NCI-H748 treated with DMSO at 0.1 percent for 48 hours (cell line): ENCODE measurements at regions not wholly inside any gene's neighbourhood (a gene's known extent, or its start where the extent isn't known, plus 50 kb on each side); places are given as distances from the start of the nearest gene placed in this dataset.
"Not testable (repeated sequence)": the region's sequence is repeated elsewhere in the genome, so short reads cannot be mapped to it uniquely, and the experiment has no call there.

Source experiments
- DNase-seq: peaks from one replicate; lab custom pipeline; 2025; lab: John Stamatoyannopoulos, UW

DNA sequence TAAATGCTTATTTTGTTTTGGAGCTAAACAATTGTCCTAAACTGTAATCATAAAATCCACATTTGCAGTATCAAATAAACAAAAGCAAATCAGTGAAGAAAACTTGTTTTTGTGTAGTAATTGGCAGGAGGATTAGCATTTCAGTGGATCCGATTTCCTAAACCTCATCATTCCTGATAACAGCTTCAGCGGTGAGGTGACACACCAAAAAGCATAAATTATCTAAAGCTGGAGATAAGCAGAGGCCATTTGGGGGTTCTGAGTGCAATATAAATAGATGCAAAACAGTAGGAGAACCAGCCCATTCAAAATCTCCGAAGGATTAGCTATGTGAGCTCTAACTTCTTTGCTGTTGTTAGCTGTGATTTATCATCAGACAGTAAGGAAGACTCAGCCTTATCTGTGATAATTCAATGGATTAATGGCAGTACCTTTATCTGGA is 235.8 kb downstream of the EPHA7 start:
- DNase-seq, result peak; percentile 53

DNA sequence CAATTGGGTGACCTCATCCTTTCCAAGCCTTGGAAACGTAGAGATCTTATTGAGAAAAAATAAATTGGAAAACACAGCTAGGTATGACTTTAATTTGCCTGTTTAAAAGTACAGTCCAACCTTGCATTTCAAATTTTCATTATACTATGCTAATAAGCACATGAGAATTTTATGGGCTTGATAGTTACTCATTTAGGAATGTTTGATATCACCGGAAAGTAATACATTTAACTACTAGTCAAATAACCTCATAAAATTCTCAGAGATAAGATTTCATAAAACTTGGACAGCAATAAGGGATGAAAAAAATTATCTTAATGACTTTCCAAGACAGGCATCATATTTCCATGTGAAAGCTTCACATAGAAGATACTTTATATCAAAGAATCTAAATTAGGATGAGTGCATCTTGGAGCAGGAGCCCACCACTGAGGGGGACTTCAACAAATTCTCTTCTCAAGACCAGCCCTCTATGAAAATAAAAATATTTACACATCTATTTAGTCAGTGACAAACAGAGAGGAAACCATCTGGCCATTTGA is 236.3 kb downstream of the EPHA7 start:
- DNase-seq, result peak; percentile 53

DNA sequence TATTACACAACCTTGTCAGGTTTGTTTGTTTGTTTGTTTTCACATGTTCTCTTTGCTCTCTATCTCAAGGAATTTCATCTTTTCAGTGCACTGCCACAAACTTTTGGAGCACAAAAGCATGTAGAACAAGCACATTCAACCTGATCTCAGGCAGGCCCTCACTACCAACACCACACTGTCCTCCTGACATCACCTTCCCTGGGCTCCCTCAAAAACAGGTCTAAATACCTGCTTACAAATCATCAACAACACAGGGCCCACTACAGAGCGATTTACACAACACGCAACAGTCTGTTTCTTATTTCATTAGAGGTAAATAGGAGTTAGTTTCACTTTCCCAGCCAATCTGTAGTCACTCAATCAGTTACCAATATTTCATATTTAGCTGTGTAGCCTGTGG is 241.4 kb downstream of the EPHA7 start:
- no peak for DNase-seq

DNA sequence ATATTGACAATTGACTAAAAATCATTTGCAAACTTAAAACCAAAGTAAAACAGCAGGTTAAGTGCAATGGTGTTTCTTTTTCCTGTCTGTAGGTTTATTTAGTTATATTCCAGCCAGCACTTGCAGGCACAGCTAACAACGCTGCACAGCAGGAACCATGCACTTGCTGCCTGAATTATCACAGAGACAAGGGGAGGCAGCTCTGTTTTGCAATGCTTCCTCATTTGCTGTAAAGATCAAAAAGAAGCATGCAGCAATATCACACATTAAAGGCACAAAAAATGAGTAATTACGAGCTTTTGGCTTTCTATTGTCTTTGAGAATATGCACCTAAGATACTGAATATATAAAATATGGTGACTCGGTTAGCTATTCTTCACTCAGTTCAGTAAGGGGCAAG is 241.9 kb downstream of the EPHA7 start:
- DNase-seq, result no peak

DNA sequence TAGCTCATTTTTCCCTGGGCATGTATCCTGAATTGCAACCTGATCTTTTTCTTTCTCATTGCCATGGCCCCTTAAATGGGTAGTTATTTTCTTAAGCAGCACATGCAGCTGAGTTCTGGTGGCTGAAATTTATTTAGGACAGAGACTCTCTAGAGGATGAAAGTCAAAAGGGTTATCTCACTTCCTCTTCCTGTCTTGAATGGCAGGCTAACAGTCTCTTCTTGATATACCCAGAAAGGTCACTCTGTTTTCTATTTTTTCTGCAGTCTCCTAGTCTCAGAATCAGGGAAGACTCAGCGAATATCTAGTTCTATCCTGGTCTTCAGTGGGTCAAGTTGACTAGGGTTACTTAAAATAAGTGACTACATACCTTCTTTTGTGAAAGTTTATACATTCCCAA is 243.3 kb downstream of the EPHA7 start:
- no peak for DNase-seq

DNA sequence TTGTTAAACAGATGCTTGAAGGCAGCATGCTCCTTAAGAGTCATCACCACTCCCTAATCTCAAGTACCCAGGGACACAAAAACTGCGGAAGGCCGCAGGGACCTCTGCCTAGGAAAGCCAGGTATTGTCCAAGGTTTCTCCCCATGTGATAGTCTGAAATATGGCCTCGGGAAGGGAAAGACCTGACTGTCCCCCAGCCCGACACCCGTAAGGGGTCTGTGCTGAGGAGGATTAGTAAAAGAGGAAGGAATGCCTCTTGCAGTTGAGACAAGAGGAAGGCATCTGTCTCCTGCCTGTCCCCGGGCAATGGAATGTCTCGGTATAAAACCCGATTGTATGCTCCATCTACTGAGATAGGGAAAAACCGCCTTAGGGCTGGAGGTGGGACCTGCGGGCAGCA is 245.8 kb downstream of the EPHA7 start:
- DNase-seq, result not testable (repeated sequence)

DNA sequence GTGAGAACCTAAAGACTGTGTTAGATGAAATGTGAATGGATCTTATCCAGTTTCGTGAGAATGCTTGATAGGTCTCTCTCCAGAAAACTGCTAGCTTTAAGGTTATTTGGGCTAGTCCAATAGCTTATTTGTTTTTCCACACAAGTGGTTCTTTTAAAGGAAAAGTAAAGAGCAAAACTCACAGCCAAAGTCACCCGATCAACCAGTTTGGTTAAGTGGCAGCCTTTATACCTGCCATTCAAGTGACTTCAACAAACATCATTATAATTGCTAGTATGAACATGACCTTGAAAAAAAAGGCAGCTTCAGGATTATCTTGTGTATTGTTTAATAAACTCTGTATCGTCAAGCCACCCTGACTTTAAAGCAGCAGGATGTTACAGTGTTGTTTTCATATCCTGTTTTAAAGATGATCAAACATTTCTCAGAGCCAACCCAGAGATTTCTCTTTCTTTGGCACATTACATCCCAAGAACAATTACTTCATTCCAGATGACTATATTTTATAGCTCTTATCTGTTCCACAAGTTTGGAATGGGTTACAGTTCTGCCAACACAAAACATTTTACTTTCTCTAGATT is 253.4 kb downstream of the EPHA7 start:
- DNase-seq, result peak; percentile 73

GRCh38 chr6:93164781-93165180 is 254.6 kb downstream of the EPHA7 start:
- no peak for DNase-seq

- no peak for DNase-seq
Observed at GRCh38 chr6:93163146-93163545, 256.2 kb downstream of the EPHA7 start.

DNA sequence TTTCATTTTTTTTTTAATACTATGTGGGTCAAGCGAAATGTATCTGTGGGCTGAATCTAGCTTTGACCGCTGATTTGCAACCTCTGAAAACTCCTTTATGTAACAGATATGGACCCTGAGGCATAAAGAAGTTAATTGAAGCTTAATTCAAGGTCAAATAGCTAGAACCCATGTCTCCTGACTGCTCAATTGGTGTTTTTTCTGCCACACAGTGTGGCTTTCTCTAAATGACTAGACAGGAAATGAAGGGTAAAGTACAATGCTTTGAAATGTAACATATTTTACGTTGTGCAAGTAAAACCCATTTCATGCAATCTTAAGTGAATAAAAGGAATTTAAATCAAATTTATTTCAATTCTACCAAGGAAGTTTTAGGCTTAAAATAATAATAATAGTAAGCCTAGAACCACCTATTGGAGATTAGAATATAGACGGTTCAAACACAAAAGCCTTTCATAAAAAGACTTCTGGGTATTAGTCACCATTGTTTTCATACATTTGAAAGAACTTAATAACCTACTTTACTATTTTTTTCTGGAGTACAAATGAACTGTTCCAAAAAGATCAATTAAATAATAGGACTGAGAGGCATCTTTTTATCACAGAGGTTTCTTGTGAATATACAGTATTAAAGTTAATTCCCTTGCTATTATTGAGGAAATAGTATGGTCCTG is 279.8 kb downstream of the EPHA7 start:
- DNase-seq, result no peak

GRCh38 chr6:93136111-93136510 is 283.2 kb downstream of the EPHA7 start:
- no peak for DNase-seq

DNA sequence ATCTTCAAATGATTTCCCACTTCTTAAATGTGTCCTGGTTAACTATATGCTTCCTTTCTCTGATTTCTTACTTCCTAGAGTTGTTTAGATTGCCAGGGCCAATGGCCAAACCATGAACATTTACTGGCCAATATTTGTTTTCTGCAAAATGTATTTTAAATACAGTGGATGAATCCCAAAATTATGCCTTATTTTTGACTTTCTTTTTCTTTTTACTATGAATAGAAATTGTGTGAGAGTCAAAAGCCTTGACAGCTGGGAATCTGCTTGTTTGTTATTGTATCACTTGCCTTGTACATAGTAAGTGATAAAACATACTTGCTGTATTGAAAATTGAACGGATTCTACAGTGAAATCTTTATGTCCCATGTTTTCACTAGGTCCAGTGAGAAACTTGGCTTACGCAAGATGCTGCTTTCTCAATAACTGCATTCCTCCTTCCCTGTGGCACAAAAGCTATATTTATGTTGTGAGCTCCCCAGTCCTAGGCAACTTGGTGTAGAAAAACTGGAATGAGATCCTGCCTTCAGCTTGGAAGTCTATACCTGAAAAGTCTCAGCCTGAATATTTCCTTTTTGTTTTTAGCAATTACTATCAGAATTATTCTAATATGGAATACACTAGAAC is 295.2 kb downstream of the EPHA7 start:
- DNase-seq, result no peak

DNA sequence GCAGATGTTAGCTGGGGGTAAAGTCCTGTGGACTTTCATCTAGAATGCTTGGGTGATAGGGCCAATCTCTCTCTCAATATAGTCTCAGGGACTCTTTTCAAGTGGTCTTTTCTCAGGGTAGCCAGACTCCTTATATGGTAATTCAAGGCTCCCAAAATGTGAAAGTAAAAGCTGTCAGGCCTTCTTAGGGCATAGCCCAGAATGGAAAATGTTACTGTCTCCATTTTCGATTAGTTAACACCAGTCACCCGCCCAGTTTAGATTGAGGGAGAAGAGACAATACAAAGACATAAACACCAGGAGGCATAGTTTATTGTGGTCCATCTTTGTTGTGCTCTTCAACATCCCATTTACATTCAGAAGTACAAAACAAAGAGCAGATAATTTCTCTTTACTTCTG is 295.8 kb downstream of the EPHA7 start:
- no peak for DNase-seq

DNA sequence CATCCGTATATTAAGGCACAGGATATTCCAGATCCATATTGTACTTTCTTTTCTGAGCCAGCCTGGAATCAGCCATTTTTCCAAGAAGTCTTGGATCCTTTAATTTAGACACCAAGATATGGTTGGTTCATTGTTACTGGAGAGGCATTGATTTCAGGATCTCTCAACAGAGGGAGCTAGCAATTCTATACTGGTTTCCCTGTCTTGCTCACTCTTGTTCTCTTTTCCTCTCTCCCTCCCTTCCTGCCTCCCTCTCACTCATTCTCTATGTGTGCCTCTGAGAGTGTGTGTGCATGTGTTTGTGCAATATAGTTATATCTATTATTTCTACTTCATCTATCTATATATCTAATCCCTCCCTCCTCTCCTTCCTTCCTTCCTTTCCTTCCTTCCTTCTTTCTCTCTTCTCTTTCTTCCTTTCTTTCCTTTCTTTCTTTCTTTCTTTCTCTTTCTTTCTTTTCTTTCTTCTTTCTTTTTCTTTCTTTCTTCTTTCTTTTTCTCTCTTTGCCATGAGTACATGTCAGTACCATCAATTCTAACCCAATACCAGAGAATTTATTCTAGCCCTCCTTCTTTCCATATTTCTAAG is 299.1 kb downstream of the EPHA7 start:
- no peak for DNase-seq

DNA sequence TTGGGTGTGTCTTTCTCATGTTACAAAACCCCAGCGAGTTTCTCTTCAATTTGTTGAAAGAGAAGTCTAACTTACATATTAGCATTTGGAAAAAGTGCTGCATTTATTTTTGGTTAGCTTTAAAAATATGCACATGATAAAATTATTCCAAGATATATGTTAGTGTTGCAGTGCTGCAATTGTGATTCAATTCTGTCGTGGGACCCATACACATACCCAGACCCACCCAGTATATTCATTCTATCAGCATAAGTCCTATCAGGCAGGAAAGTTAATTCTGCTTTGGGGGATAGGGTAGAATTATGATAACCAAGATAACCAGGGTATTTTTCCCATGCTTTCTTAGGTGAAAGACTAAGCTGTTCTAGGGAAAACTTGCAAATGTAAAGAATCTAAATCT is 313.5 kb downstream of the EPHA7 start:
- DNase-seq, result no peak

GRCh38 chr6:93105017-93105416 is 314.3 kb downstream of the EPHA7 start:
- no peak for DNase-seq

DNA sequence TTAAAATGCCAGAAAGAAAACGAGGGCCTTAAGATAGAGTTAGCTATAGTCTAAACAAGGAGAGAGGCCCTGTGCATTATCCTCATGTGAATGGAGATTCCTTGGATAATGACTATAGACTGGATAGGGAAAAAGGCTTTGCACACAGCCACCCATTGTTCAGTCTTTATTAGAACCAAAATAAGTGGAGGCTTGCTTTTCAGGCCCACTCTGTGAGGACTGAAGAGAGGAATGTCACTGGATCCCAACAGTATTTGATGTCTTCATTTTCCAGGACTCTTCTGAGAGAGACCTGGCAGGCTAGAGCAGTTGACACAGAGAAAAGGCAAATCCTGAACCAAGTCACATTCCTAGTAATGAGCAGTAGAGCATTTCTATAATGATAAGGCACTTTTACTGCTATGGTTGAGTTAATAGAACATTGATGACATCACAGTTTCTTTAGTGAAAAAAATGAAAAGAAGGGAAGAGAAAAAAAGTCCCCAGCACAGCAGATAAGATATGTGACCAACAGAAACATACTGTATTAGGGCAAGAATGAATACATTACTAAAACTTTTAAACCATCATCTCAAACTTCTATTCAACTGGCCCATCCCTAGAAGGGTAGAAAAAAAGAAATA is 315.1 kb downstream of the EPHA7 start:
- DNase-seq, result no peak

DNA sequence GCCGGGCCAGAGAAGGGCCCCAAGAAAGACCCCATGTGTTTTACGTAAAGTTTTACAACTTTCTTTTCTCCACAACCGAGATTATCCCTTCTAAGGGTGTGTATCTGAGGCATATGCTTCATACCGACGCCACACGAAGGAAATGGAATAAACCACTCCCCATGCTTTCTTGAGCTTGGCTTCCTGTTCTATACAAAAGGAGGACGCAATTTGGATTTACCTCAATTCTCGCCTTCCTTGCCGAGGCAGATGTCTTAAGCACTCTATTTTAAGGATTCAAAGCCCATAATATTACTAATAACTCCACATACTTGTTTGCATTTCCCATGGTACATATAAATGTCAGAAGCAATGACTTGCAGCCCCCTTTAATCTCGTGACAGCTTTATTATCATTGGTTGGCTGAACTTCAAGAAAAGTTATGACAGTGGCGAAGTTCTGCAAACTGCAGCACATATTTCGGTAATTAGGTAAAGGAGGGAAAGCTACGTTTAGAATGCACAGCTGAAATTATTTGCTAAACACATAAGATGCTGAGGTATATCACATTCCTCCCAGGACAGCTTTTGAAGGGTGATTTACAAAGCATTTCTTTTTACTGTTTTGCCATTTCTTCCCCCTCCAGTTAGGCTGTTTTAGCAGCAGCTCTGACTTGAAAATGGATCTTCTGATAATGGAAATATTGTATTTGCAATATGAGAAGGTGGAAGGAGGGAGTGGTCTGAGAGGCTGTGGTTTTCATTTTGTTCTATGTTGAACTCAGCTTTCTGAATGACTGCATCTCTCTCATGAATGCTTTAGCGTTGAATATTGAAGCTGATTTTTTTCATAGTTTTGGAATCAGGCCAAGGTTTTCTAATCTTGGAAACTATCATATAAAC is 330.5 kb downstream of the EPHA7 start:
- DNase-seq, result no peak

GRCh38 chr6:93087606-93088005 is 331.8 kb downstream of the EPHA7 start:
- no peak for DNase-seq

DNA sequence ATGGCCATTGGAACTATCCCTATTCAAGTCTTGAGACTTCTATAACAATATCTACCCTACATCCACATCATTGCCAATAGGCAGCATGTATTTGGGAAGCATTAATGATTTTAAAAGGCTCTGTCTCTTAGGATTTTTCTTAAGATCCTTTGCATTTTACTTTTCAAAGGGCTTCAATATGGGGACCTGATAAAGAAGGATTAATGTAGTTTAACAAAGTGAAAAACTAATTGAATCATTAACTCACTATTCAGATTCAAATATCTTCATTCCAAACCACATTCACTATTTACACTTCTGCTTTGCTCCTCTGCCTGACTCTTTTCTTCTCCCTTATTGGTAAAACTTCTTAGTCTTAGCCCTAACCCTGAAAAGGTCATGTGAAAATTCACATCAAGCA is 333.0 kb downstream of the EPHA7 start:
- DNase-seq, result no peak
